Lung (tissue), 11 donors: ENCODE measurements at regions not wholly inside any gene's neighbourhood (a gene's known extent, or its start where the extent isn't known, plus 50 kb on each side); places are given as distances from the start of the nearest gene placed in this dataset.
A peak's percentile ranks its signal among the peaks of the same experiment; 100 is the strongest.
"Not testable (repeated sequence)": the region's sequence is repeated elsewhere in the genome, so short reads cannot be mapped to it uniquely, and the experiment has no call there.

ENCODE experiments used
- ATAC-seq: fragments of 200-7000 bp; cut with Tn5 transposase; one replicate; pipeline ENCODE4 v1.9.1; 2020; ENCODE audit warnings: moderate number of reproducible peaks; ENCODE audit not compliant: insufficient read depth, low FRiP score
- DNase-seq, 3 donors: peaks; one replicate each; pipeline ENCODE4 v3.0.0-alpha.2; 2013 to 2017
- H3K27ac ChIP-seq, 2 donors: one replicate each; pipeline ENCODE4 v1.5.1; 2013; ENCODE audit warnings: mild to moderate bottlenecking in 2 of 2, moderate library complexity in 2 of 2, control low read depth in 1 of 2, inconsistent platforms in 1 of 2, low read depth in 1 of 2, low read length in 1 of 2
- H3K27me3 ChIP-seq, 3 donors: one replicate each; pipeline ENCODE4 v1.5.1; 2013; ENCODE audit warnings: low read length in 2 of 3; ENCODE audit not compliant: control insufficient read depth in 3 of 3, insufficient read depth in 3 of 3
- H3K36me3 ChIP-seq, 4 donors: one replicate each; pipeline ENCODE4 v1.5.1; 2013; ENCODE audit warnings: low read length in 4 of 4, mild to moderate bottlenecking in 1 of 4, moderate library complexity in 1 of 4; ENCODE audit not compliant: control insufficient read depth in 4 of 4, insufficient read depth in 4 of 4
- H3K4me1 ChIP-seq, 5 donors: one replicate each; pipeline ENCODE4 v1.5.1; 2013; ENCODE audit warnings: low read length in 5 of 5, mild to moderate bottlenecking in 2 of 5, moderate library complexity in 1 of 5; ENCODE audit not compliant: control insufficient read depth in 5 of 5, insufficient read depth in 5 of 5
- H3K4me3 ChIP-seq: one replicate; pipeline ENCODE4 v1.5.1; 2013; ENCODE audit warnings: mild to moderate bottlenecking, control low read depth, moderate library complexity
- H3K9ac ChIP-seq, 2 donors: one replicate each; pipeline ENCODE4 v1.5.1; 2013; ENCODE audit warnings: low read length in 2 of 2, control low read depth in 1 of 2; ENCODE audit not compliant: insufficient read depth in 1 of 2
- H3K9me3 ChIP-seq, 4 donors: one replicate each; pipeline ENCODE4 v1.5.1; 2013; ENCODE audit warnings: low read length in 3 of 4, mild to moderate bottlenecking in 1 of 4, moderate library complexity in 1 of 4; ENCODE audit not compliant: control insufficient read depth in 4 of 4, insufficient read depth in 3 of 4
- WGBS, 2 donors: extraction: QIAGEN DNeasy Blood & Tissue Kit; methylation state at CpG; one replicate each; pipeline ENCODE4 v1.1.7; 2013; 5-methylcytosine and 5-hydroxymethylcytosine counted together
- TF ChIP-seq, protein P1 (sequence below): IDR thresholded peaks from 2 replicates; pipeline ENCODE4 v1.5.1; 2012; ENCODE audit warnings: mild to moderate bottlenecking; ENCODE audit errors: control extremely low read depth, extremely low read depth
- donor health status: control.
- donor health status: control.
- donor health status: Bipolar disorder and iron deficiency.
- donor health status: healthy.
- donor health status: DM: yes; HTN: yes; CAD: no.

- no peak for ATAC-seq
- WGBS, 2 donors: 73 to 89% methylated on average over 8 of the region's 8 CpGs
Observed at GRCh38 chr20:50333812-50334211, 143.2 kb downstream of the CEBPB start.

DNA sequence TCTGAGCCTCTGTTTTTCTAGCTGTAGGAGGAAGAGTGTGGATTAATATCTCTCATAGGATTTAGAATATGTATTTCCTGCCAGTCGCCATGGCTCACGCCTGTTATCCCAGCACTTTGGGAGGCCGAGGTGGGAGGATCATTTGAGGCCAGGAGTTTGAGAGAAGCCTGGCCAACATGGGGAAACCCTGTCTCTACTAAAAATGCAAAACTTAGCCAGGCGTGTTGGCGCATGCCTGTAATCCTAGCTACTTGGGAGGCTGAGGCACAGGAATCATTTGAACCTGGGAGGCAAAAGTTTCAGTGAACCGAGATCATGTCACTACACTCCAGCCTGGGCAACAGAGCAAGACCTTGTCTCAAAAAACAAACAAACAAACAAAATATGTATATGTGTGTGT lies 143.9 kb downstream of the CEBPB start:
- DNase-seq: peak in 1 of 3 donors; percentile 12

More at GRCh38 chr20:50333812-50334211, 143.2 kb downstream of the CEBPB start:
- no peaks in the 10 kb centered on the region for H3K9me3 ChIP-seq
- no peak overlapping the region for H3K4me3 ChIP-seq
- no peaks in the 10 kb centered on the region for H3K36me3 ChIP-seq
- no peak overlapping the region for H3K9ac ChIP-seq
- DNase-seq: peak in 2 of 3 donors; percentile 40 to 62
- peaks cover 0 to 53% (median 11%) of the 10 kb centered on the region in 5 donors for H3K4me1 ChIP-seq
- H3K27ac ChIP-seq: no peak overlapping the region
- no peaks in the 10 kb centered on the region for H3K27me3 ChIP-seq
- TF ChIP-seq, protein P1, sequence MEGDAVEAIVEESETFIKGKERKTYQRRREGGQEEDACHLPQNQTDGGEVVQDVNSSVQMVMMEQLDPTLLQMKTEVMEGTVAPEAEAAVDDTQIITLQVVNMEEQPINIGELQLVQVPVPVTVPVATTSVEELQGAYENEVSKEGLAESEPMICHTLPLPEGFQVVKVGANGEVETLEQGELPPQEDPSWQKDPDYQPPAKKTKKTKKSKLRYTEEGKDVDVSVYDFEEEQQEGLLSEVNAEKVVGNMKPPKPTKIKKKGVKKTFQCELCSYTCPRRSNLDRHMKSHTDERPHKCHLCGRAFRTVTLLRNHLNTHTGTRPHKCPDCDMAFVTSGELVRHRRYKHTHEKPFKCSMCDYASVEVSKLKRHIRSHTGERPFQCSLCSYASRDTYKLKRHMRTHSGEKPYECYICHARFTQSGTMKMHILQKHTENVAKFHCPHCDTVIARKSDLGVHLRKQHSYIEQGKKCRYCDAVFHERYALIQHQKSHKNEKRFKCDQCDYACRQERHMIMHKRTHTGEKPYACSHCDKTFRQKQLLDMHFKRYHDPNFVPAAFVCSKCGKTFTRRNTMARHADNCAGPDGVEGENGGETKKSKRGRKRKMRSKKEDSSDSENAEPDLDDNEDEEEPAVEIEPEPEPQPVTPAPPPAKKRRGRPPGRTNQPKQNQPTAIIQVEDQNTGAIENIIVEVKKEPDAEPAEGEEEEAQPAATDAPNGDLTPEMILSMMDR: no peak

GRCh38 chr20:50335105-50335504 lies 144.5 kb downstream of the CEBPB start:
- WGBS, 2 donors: 17 to 32% methylated on average over 2 of the region's 2 CpGs
- peaks cover 0 to 63% (median 20%) of the 10 kb centered on the region in 5 donors for H3K4me1 ChIP-seq
- no peak overlapping the region for H3K9ac ChIP-seq
- H3K4me3 ChIP-seq: no peak overlapping the region
- DNase-seq: peak in 1 of 3 donors; percentile 26
- no peaks in the 10 kb centered on the region for H3K27me3 ChIP-seq
- no peaks in the 10 kb centered on the region for H3K36me3 ChIP-seq
- no peak overlapping the region for H3K27ac ChIP-seq
- TF ChIP-seq, protein P1: no peak
- no peaks in the 10 kb centered on the region for H3K9me3 ChIP-seq
- no peak for ATAC-seq

More for the DNA sequence above, 143.9 kb downstream of the CEBPB start:
- not testable (repeated sequence) for H3K27ac ChIP-seq, H3K27me3 ChIP-seq, H3K4me3 ChIP-seq, H3K9me3 ChIP-seq, H3K36me3 ChIP-seq, H3K9ac ChIP-seq, ATAC-seq
- WGBS, 2 donors: 92 to 94% methylated on average over 6 of the region's 6 CpGs
- H3K4me1 ChIP-seq: peaks cover 0 to 60% (median 18%) of the 10 kb centered on the region in 5 donors

- peaks cover 0 to 56% (median 20%) of the 10 kb centered on the region in 5 donors for H3K4me1 ChIP-seq
- H3K27ac ChIP-seq: no peak overlapping the region
- TF ChIP-seq, protein P1: no peak
- H3K27me3 ChIP-seq: no peaks in the 10 kb centered on the region
- peak in 1 of 3 donors; percentile 10 for DNase-seq
- H3K4me3 ChIP-seq: no peak overlapping the region
- no peaks in the 10 kb centered on the region for H3K9me3 ChIP-seq
- peak overlapping the region in 1 of 2 donors; percentile 32 for H3K9ac ChIP-seq
- no peak for ATAC-seq
- WGBS, 2 donors: 91 to 93% methylated on average over 7 of the region's 7 CpGs
- H3K36me3 ChIP-seq: no peaks in the 10 kb centered on the region
Observed at GRCh38 chr20:50335866-50336265, 145.2 kb downstream of the CEBPB start.
